Mesenchymal stem cell (in vitro differentiated cells and primary cell): ENCODE measurements at regions not wholly inside any gene's neighbourhood (a gene's known extent, or its start where the extent isn't known, plus 50 kb on each side); places are given as distances from the start of the nearest gene placed in this dataset.

Source experiments
- DNase-seq: peaks from one replicate; pipeline ENCODE4 v3.0.0-alpha.2; 2013
- H2AFZ ChIP-seq: one replicate; pipeline ENCODE4 v1.6.1; 2013; ENCODE audit warnings: low read depth, mild to moderate bottlenecking, control low read depth, inconsistent platforms, low read length, moderate library complexity
- H2AK5ac ChIP-seq: 2 replicates; pipeline ENCODE4 v1.6.1; 2013; ENCODE audit warnings: low read length, moderate library complexity, mild to moderate bottlenecking, inconsistent platforms; ENCODE audit not compliant: severe bottlenecking
- H2BK120ac ChIP-seq: one replicate; pipeline ENCODE4 v1.6.1; 2013; ENCODE audit warnings: low read depth, mild to moderate bottlenecking, inconsistent platforms, low read length, moderate library complexity
- H2BK12ac ChIP-seq, 2 experiments: one replicate each; pipeline ENCODE4 v1.6.1; 2013; ENCODE audit warnings: inconsistent platforms in 2 of 2, low read length in 2 of 2, mild to moderate bottlenecking in 2 of 2, moderate library complexity in 2 of 2, control low read depth in 1 of 2
- H2BK15ac ChIP-seq: one replicate; pipeline ENCODE4 v1.6.1; 2013; ENCODE audit warnings: mild to moderate bottlenecking, low read depth, inconsistent platforms; ENCODE audit not compliant: poor library complexity, severe bottlenecking
- H2BK5ac ChIP-seq: 2 replicates; pipeline ENCODE4 v1.6.1; 2013; ENCODE audit warnings: low read depth, mild to moderate bottlenecking, low read length, control low read depth, inconsistent platforms; ENCODE audit not compliant: poor library complexity, severe bottlenecking
- H3K14ac ChIP-seq, 2 experiments: one replicate each; pipeline ENCODE4 v1.6.1; 2013; ENCODE audit warnings: inconsistent platforms in 2 of 2, low read length in 2 of 2, control low read depth in 1 of 2, mild to moderate bottlenecking in 1 of 2, moderate library complexity in 1 of 2
- H3K18ac ChIP-seq, 2 experiments: one replicate each; pipeline ENCODE4 v1.6.1; 2013; ENCODE audit warnings: inconsistent platforms in 2 of 2, low read length in 2 of 2, control low read depth in 1 of 2, low read depth in 1 of 2, mild to moderate bottlenecking in 1 of 2
- H3K23ac ChIP-seq, 2 experiments: one replicate each; pipeline ENCODE4 v1.6.1; 2013; ENCODE audit warnings: inconsistent platforms in 2 of 2, low read length in 2 of 2, mild to moderate bottlenecking in 2 of 2, moderate library complexity in 2 of 2, control low read depth in 1 of 2
- H3K27ac ChIP-seq: 2 replicates; pipeline ENCODE4 v1.5.1; 2013; ENCODE audit warnings: mild to moderate bottlenecking, moderate library complexity, low read length, control low read depth, inconsistent platforms; ENCODE audit not compliant: poor library complexity, severe bottlenecking
- H3K27me3 ChIP-seq, 2 experiments: 2 replicates each; pipeline versions ENCODE4 v1.6.1 to v1.7.0; 2013; ENCODE audit warnings: low read length in 2 of 2, mild to moderate bottlenecking in 2 of 2, moderate library complexity in 2 of 2, control low read depth in 1 of 2, inconsistent platforms in 1 of 2; ENCODE audit not compliant: control insufficient read depth in 1 of 2, insufficient read depth in 1 of 2
- H3K36me3 ChIP-seq, 2 experiments: 2 replicates each; pipeline versions ENCODE4 v1.6.1 to v1.7.0; 2013; ENCODE audit warnings: low read length in 2 of 2, control low read depth in 1 of 2, inconsistent platforms in 1 of 2, low read depth in 1 of 2, mild to moderate bottlenecking in 1 of 2; ENCODE audit not compliant: insufficient read depth in 2 of 2, control insufficient read depth in 1 of 2
- H3K4ac ChIP-seq, 2 experiments: one replicate each; pipeline ENCODE4 v1.6.1; 2013; ENCODE audit warnings: inconsistent platforms in 2 of 2, low read length in 2 of 2, mild to moderate bottlenecking in 2 of 2, moderate library complexity in 2 of 2, control low read depth in 1 of 2, low read depth in 1 of 2
- H3K4me1 ChIP-seq: 2 replicates; pipeline ENCODE4 v1.6.1; 2013; ENCODE audit warnings: low read depth, low read length, control low read depth; ENCODE audit not compliant: control insufficient read depth, insufficient read depth
- H3K4me2 ChIP-seq: 2 replicates; pipeline ENCODE4 v1.6.1; 2013; ENCODE audit warnings: low read length, mild to moderate bottlenecking, inconsistent platforms; ENCODE audit not compliant: poor library complexity, severe bottlenecking
- H3K4me3 ChIP-seq, 2 experiments: 2 replicates each; pipeline versions ENCODE4 v1.5.1 to v1.7.0; 2013; ENCODE audit warnings: low read length in 2 of 2, mild to moderate bottlenecking in 2 of 2, control low read depth in 1 of 2, low read depth in 1 of 2; ENCODE audit not compliant: insufficient read depth in 1 of 2
- H3K79me1 ChIP-seq: replicated peaks from 2 replicates; pipeline ENCODE4 v1.6.1; 2013; ENCODE audit warnings: mild to moderate bottlenecking, control low read depth, low read length, inconsistent platforms; ENCODE audit not compliant: poor library complexity, severe bottlenecking
- H3K9ac ChIP-seq: 2 replicates; pipeline ENCODE4 v1.7.0; 2013; ENCODE audit warnings: mild to moderate bottlenecking, low read length, moderate library complexity
- H3K9me3 ChIP-seq: 2 replicates; pipeline ENCODE4 v1.7.0; 2013; ENCODE audit warnings: mild to moderate bottlenecking, low read length; ENCODE audit not compliant: control insufficient read depth
- H4K8ac ChIP-seq: one replicate; pipeline ENCODE4 v1.6.1; 2013; ENCODE audit warnings: inconsistent platforms, mild to moderate bottlenecking, low read length, moderate library complexity
- H4K91ac ChIP-seq: one replicate; pipeline ENCODE4 v1.6.1; 2013; ENCODE audit warnings: mild to moderate bottlenecking, low read length, inconsistent platforms
- WGBS: methylation state at CpG from one replicate; pipeline ENCODE4 v1.1.7; 2013; ENCODE audit warnings: mixed read lengths; 5-methylcytosine and 5-hydroxymethylcytosine counted together

- Histone ChIP-seq H3K18ac (peak overlapping the region in 1 of 2 experiments; percentile 34), H3K9ac (no peak overlapping the region), H2AK5ac (no peak overlapping the region), H2BK15ac (no peak overlapping the region), H3K23ac (no peak overlapping the region), H2AFZ (no peak overlapping the region), H4K91ac (no peak overlapping the region), H3K27me3 (no peaks in the 10 kb centered on the region), H3K4me3 (no peak overlapping the region), H3K27ac (no peak overlapping the region), H3K4ac (no peak overlapping the region), H3K14ac (no peak overlapping the region), H3K4me2 (no peak overlapping the region), H2BK12ac (peak overlapping the region in 1 of 2 experiments; percentile 54), H4K8ac (no peak overlapping the region), H2BK5ac (no peak overlapping the region), H3K79me1 (no peaks in the 10 kb centered on the region), H3K4me1 (no peaks in the 10 kb centered on the region), H2BK120ac (no peak overlapping the region), H3K9me3 (no peaks in the 10 kb centered on the region), H3K36me3 (no peaks in the 10 kb centered on the region)
- WGBS, result no CpG with 5 or more reads among the region's 5 CpGs
- DNase-seq, result no peak
Observed at GRCh38 chr6:153563001-153563400, 431.9 kb upstream of the RGS17 start.

GRCh38 chr6:153553627-153554026 lies 422.5 kb upstream of the RGS17 start:
- H2AFZ ChIP-seq, result no peak overlapping the region
- WGBS, result 76% methylated on average over 1 of the region's 1 CpG
- H3K18ac ChIP-seq, result no peak overlapping the region
- H3K27me3 ChIP-seq, result no peaks in the 10 kb centered on the region
- H3K27ac ChIP-seq, result no peak overlapping the region
- H3K36me3 ChIP-seq, result no peaks in the 10 kb centered on the region
- H3K23ac ChIP-seq, result no peak overlapping the region
- no peak overlapping the region for H2BK12ac ChIP-seq
- no peak overlapping the region for H4K8ac ChIP-seq
- no peaks in the 10 kb centered on the region for H3K79me1 ChIP-seq
- no peak overlapping the region for H3K14ac ChIP-seq
- no peak overlapping the region for H2BK5ac ChIP-seq
- H2BK120ac ChIP-seq, result no peak overlapping the region
- H3K4me3 ChIP-seq, result no peak overlapping the region
- no peaks in the 10 kb centered on the region for H3K9me3 ChIP-seq
- no peak overlapping the region for H3K4ac ChIP-seq
- H2AK5ac ChIP-seq, result no peak overlapping the region
- no peaks in the 10 kb centered on the region for H3K4me1 ChIP-seq
- H3K9ac ChIP-seq, result no peak overlapping the region
- H4K91ac ChIP-seq, result no peak overlapping the region
- H3K4me2 ChIP-seq, result no peak overlapping the region
- no peak overlapping the region for H2BK15ac ChIP-seq
- DNase-seq, result peak; percentile 43

- Histone ChIP-seq H3K27me3 (no peaks in the 10 kb centered on the region), H3K18ac (no peak overlapping the region), H3K9me3 (peaks cover 13% of the 10 kb centered on the region), H4K91ac (no peak overlapping the region), H3K14ac (no peak overlapping the region), H3K4me1 (no peaks in the 10 kb centered on the region), H2AK5ac (no peak overlapping the region), H3K23ac (no peak overlapping the region), H3K27ac (no peak overlapping the region), H3K9ac (no peak overlapping the region), H4K8ac (no peak overlapping the region), H3K79me1 (no peaks in the 10 kb centered on the region), H2BK15ac (no peak overlapping the region), H2BK5ac (no peak overlapping the region), H2BK12ac (no peak overlapping the region), H3K36me3 (no peaks in the 10 kb centered on the region), H3K4me3 (no peak overlapping the region), H3K4me2 (no peak overlapping the region), H2BK120ac (no peak overlapping the region), H3K4ac (no peak overlapping the region), H2AFZ (no peak overlapping the region)
- DNase-seq, result no peak
- WGBS, result 89% methylated on average over 2 of the region's 2 CpGs
Observed at GRCh38 chr6:153539602-153540001, 408.5 kb upstream of the RGS17 start.

- Histone ChIP-seq H3K4me3 (no peak overlapping the region), H3K14ac (no peak overlapping the region), H2AK5ac (no peak overlapping the region), H3K27me3 (no peaks in the 10 kb centered on the region), H3K4me1 (no peaks in the 10 kb centered on the region), H3K27ac (no peak overlapping the region), H2BK5ac (no peak overlapping the region), H4K8ac (no peak overlapping the region), H3K9me3 (peaks cover 3% of the 10 kb centered on the region), H2BK12ac (no peak overlapping the region), H2BK15ac (no peak overlapping the region), H2AFZ (no peak overlapping the region), H3K18ac (no peak overlapping the region), H2BK120ac (no peak overlapping the region), H3K4me2 (no peak overlapping the region), H3K9ac (no peak overlapping the region), H3K23ac (no peak overlapping the region), H3K4ac (no peak overlapping the region), H4K91ac (no peak overlapping the region), H3K79me1 (no peaks in the 10 kb centered on the region), H3K36me3 (no peaks in the 10 kb centered on the region)
- DNase-seq, result peak; percentile 63
- no CpG with 5 or more reads among the region's 1 CpG for WGBS
Observed at GRCh38 chr6:153538491-153538890, 407.4 kb upstream of the RGS17 start.
